ENCODE measurements at regions not wholly inside any gene's neighbourhood (a gene's known extent, or its start where the extent isn't known, plus 50 kb on each side); places are given as distances from the start of the nearest gene placed in this dataset.
A peak's percentile ranks its signal among the peaks of the same experiment; 100 is the strongest.

GRCh38 chr18:32549248-32550110 lies 78.8 kb upstream of the GAREM1 start:
- peak; percentile 45 for DNase-seq (ENCODE audit: low read depth)
- H3K4me3 ChIP-seq (ENCODE audit: low read depth, low read length): no peak overlapping the region
- TF ChIP-seq MAX (IDR thresholded peaks at IDR 0.05; ENCODE audit: low read depth, low read length): no peak
- peak; percentile 67 for TF ChIP-seq CTCF (IDR thresholded peaks at IDR 0.05; ENCODE audit: low read depth, low read length)

- no peak overlapping the region for H3K4me3 ChIP-seq (ENCODE audit: low read depth, low read length)
- no peak for TF ChIP-seq CTCF (IDR thresholded peaks at IDR 0.05; ENCODE audit: low read depth, low read length)
- TF ChIP-seq MAX (IDR thresholded peaks at IDR 0.05; ENCODE audit: low read depth, low read length): no peak
- no peak for TF ChIP-seq MYC (IDR thresholded peaks at IDR 0.05; ENCODE audit: low read depth, low read length)
- TF ChIP-seq POLR2A (IDR thresholded peaks at IDR 0.05; ENCODE audit: extremely low read depth, insufficient read length): no peak
- DNase-seq (ENCODE audit: low read depth): no peak
Observed at GRCh38 chr18:32548688-32549087, 78.0 kb upstream of the GAREM1 start.

- DNase-seq (ENCODE audit: low read depth): no peak
- H3K4me3 ChIP-seq (ENCODE audit: low read depth, low read length): no peak overlapping the region
- TF ChIP-seq MYC (IDR thresholded peaks at IDR 0.05; ENCODE audit: low read depth, low read length) (no peak), POLR2A (IDR thresholded peaks at IDR 0.05; ENCODE audit: extremely low read depth, insufficient read length) (no peak), MAX (IDR thresholded peaks at IDR 0.05; ENCODE audit: low read depth, low read length) (no peak), CTCF (IDR thresholded peaks at IDR 0.05; ENCODE audit: low read depth, low read length) (no peak)
Observed at GRCh38 chr18:32545631-32546030, 74.9 kb upstream of the GAREM1 start.

GRCh38 chr18:32544088-32544487 lies 73.4 kb upstream of the GAREM1 start:
- no peak for DNase-seq (ENCODE audit: low read depth)
- no peak overlapping the region for H3K4me3 ChIP-seq (ENCODE audit: low read depth, low read length)
- no peak for TF ChIP-seq MAX (IDR thresholded peaks at IDR 0.05; ENCODE audit: low read depth, low read length)
- TF ChIP-seq POLR2A (IDR thresholded peaks at IDR 0.05; ENCODE audit: extremely low read depth, insufficient read length): no peak
- TF ChIP-seq MYC (IDR thresholded peaks at IDR 0.05; ENCODE audit: low read depth, low read length): no peak
- no peak for TF ChIP-seq CTCF (IDR thresholded peaks at IDR 0.05; ENCODE audit: low read depth, low read length)

GRCh38 chr18:32542221-32542798 lies 71.6 kb upstream of the GAREM1 start:
- no peak for TF ChIP-seq POLR2A (IDR thresholded peaks at IDR 0.05; ENCODE audit: extremely low read depth, insufficient read length)
- no peak for DNase-seq (ENCODE audit: low read depth)
- no peak overlapping the region for H3K4me3 ChIP-seq (ENCODE audit: low read depth, low read length)

GRCh38 chr18:32530947-32531651 lies 60.4 kb upstream of the GAREM1 start:
- peak; percentile 78 for DNase-seq (ENCODE audit: low read depth)
- H3K4me3 ChIP-seq (ENCODE audit: low read depth, low read length): no peak overlapping the region
- no peak for TF ChIP-seq CTCF (IDR thresholded peaks at IDR 0.05; ENCODE audit: low read depth, low read length)
- no peak for TF ChIP-seq MYC (IDR thresholded peaks at IDR 0.05; ENCODE audit: low read depth, low read length)
- no peak for TF ChIP-seq POLR2A (IDR thresholded peaks at IDR 0.05; ENCODE audit: extremely low read depth, insufficient read length)
- peak; percentile 80 for TF ChIP-seq MAX (IDR thresholded peaks at IDR 0.05; ENCODE audit: low read depth, low read length)
